Activated CD4-positive, alpha-beta T cell treated with anti-CD3 and anti-CD28 coated beads for 4 hours (primary cell): ENCODE measurements at regions not wholly inside any gene's neighbourhood (a gene's known extent, or its start where the extent isn't known, plus 50 kb on each side); places are given as distances from the start of the nearest gene placed in this dataset.

ENCODE experiments used
- DNase-seq, 2 donors: peaks; one replicate each; pipeline ENCODE4 v3.0.0-alpha.2; 2020

GRCh38 chr2:145184741-145185651, 665.1 kb upstream of the ZEB2 start:
- no peak for DNase-seq

GRCh38 chr2:145169285-145169684, 649.4 kb upstream of the ZEB2 start:
- DNase-seq, result no peak

GRCh38 chr2:145168091-145168490, 648.2 kb upstream of the ZEB2 start:
- no peak for DNase-seq

GRCh38 chr2:145166731-145167302, 646.9 kb upstream of the ZEB2 start:
- no peak for DNase-seq

- DNase-seq, result no peak
These were observed 641.7 kb upstream of the ZEB2 start for GRCh38 chr2:145161656-145162055.

GRCh38 chr2:145160855-145161254, 640.9 kb upstream of the ZEB2 start:
- no peak for DNase-seq

GRCh38 chr2:145159676-145160075, 639.8 kb upstream of the ZEB2 start:
- DNase-seq, result no peak

- DNase-seq, result no peak
These were observed 638.0 kb upstream of the ZEB2 start for GRCh38 chr2:145157741-145158591.

GRCh38 chr2:145157036-145157675, 637.2 kb upstream of the ZEB2 start:
- no peak for DNase-seq

GRCh38 chr2:145156199-145156598, 636.3 kb upstream of the ZEB2 start:
- no peak for DNase-seq

- no peak for DNase-seq
These were observed 635.3 kb upstream of the ZEB2 start for GRCh38 chr2:145155196-145155595.

- no peak for DNase-seq
These were observed 634.8 kb upstream of the ZEB2 start for GRCh38 chr2:145154731-145155130.

- DNase-seq, result no peak
These were observed 626.8 kb upstream of the ZEB2 start for GRCh38 chr2:145146691-145147090.

- no peak for DNase-seq
These were observed 624.3 kb upstream of the ZEB2 start for GRCh38 chr2:145144131-145144728.

- DNase-seq, result no peak
These were observed 622.1 kb upstream of the ZEB2 start for GRCh38 chr2:145141981-145142380.

- no peak for DNase-seq
These were observed 620.7 kb upstream of the ZEB2 start for GRCh38 chr2:145140658-145141057.

GRCh38 chr2:145138626-145139025, 618.7 kb upstream of the ZEB2 start:
- no peak for DNase-seq

GRCh38 chr2:145137901-145138300, 618.0 kb upstream of the ZEB2 start:
- no peak for DNase-seq

GRCh38 chr2:145137211-145137610, 617.3 kb upstream of the ZEB2 start:
- no peak for DNase-seq

- no peak for DNase-seq
These were observed 616.8 kb upstream of the ZEB2 start for GRCh38 chr2:145136702-145137101.

GRCh38 chr2:145126146-145126545, 606.2 kb upstream of the ZEB2 start:
- DNase-seq, result no peak

- DNase-seq, result no peak
These were observed 604.2 kb upstream of the ZEB2 start for GRCh38 chr2:145124085-145124484.

GRCh38 chr2:145123606-145124005, 603.7 kb upstream of the ZEB2 start:
- DNase-seq, result no peak
